ENCODE measurements at regions not wholly inside any gene's neighbourhood (a gene's known extent, or its start where the extent isn't known, plus 50 kb on each side); places are given as distances from the start of the nearest gene placed in this dataset.

GRCh38 chr4:132317923-132318322 lies 831.2 kb upstream of the PCDH10 start:
- H3K4me2 ChIP-seq (ENCODE audit: low read length), result no peak overlapping the region
- no peak for ATAC-seq
- no peaks in the 10 kb centered on the region for H3K4me1 ChIP-seq (ENCODE audit: control insufficient read depth in 1 of 2, insufficient read depth in 2 of 2, low read length in 2 of 2)
- TF ChIP-seq SRF (IDR thresholded peaks at IDR 0.05; ENCODE audit: low read depth) (no peak), POLR2AphosphoS5 (IDR thresholded peaks at IDR 0.05; ENCODE audit: low read depth, low read length) (no peak), CBX3 (IDR thresholded peaks at IDR 0.05; ENCODE audit: low read depth) (no peak), MAX (IDR thresholded peaks at IDR 0.05) (no peak), SIN3A (IDR thresholded peaks at IDR 0.05; ENCODE audit: low read depth) (no peak), POLR2A (IDR thresholded peaks at IDR 0.05; ENCODE audit: borderline replicate concordance, extremely low read depth, insufficient read depth, insufficient read length) (no peak), SP1 (IDR thresholded peaks at IDR 0.05; ENCODE audit: low read depth) (no peak)
- ChIA-PET CTCF (no interaction called here), POLR2A (no interaction called here), RAD21 (ENCODE audit: low non-redundant PET in 1 of 2, low total read pairs in 2 of 2, uncharacterized antibody in 2 of 2, unreplicated experiment in 2 of 2) (no interaction called here)
- no peaks in the 10 kb centered on the region for H3K36me3 ChIP-seq (ENCODE audit: control insufficient read depth in 1 of 2, insufficient read depth in 2 of 2, low read length in 2 of 2)
- H3K9me2 ChIP-seq (ENCODE audit: insufficient read depth), result no peaks in the 10 kb centered on the region
- no peak overlapping the region for H3K9ac ChIP-seq (ENCODE audit: low read length)
- BruUV-seq (replicated peaks), result no TSS peak
- H2AFZ ChIP-seq (ENCODE audit: low read depth, low read length, poor library complexity, severe bottlenecking), result no peak overlapping the region
- no peaks in the 10 kb centered on the region for H3K79me2 ChIP-seq (ENCODE audit: insufficient read depth, low read length)
- no peaks in the 10 kb centered on the region for H3K9me3 ChIP-seq (ENCODE audit: control insufficient read depth in 1 of 2, insufficient read depth in 1 of 2, low read depth in 1 of 2, low read length in 2 of 2)
- no peak overlapping the region for H3K27ac ChIP-seq (ENCODE audit: low read depth, low read length)
- no peaks in the 10 kb centered on the region for H4K20me1 ChIP-seq (ENCODE audit: insufficient read depth)
- H3K27me3 ChIP-seq (ENCODE audit: insufficient read depth, low read length), result no peaks in the 10 kb centered on the region
- no peak overlapping the region for H3K4me3 ChIP-seq (replicated peaks in 1 of 2; ENCODE audit: low read depth in 1 of 2, low read length in 2 of 2)
- intact Hi-C loops (cut with micrococcal nuclease), result no loop called here
- DNase-seq (ENCODE audit: low read depth, low spot score), result no peak

GRCh38 chr4:132328761-132329160 lies 820.3 kb upstream of the PCDH10 start:
- ChIA-PET POLR2A (no interaction called here), CTCF (no interaction called here), RAD21 (ENCODE audit: low non-redundant PET in 1 of 2, low total read pairs in 2 of 2, uncharacterized antibody in 2 of 2, unreplicated experiment in 2 of 2) (no interaction called here)
- no peaks in the 10 kb centered on the region for H3K79me2 ChIP-seq (ENCODE audit: insufficient read depth, low read length)
- no peak overlapping the region for H3K4me3 ChIP-seq (replicated peaks in 1 of 2; ENCODE audit: low read depth in 1 of 2, low read length in 2 of 2)
- no peaks in the 10 kb centered on the region for H3K9me2 ChIP-seq (ENCODE audit: insufficient read depth)
- H4K20me1 ChIP-seq (ENCODE audit: insufficient read depth), result no peaks in the 10 kb centered on the region
- no TSS peak for BruUV-seq (replicated peaks)
- no peaks in the 10 kb centered on the region for H3K4me1 ChIP-seq (ENCODE audit: control insufficient read depth in 1 of 2, insufficient read depth in 2 of 2, low read length in 2 of 2)
- H3K27ac ChIP-seq (ENCODE audit: low read depth, low read length), result no peak overlapping the region
- H3K4me2 ChIP-seq (ENCODE audit: low read length), result no peak overlapping the region
- H3K9ac ChIP-seq (ENCODE audit: low read length), result no peak overlapping the region
- no peaks in the 10 kb centered on the region for H3K36me3 ChIP-seq (ENCODE audit: control insufficient read depth in 1 of 2, insufficient read depth in 2 of 2, low read length in 2 of 2)
- H2AFZ ChIP-seq (ENCODE audit: low read depth, low read length, poor library complexity, severe bottlenecking), result peak overlapping the region; percentile 22
- intact Hi-C loops (cut with micrococcal nuclease), result no loop called here
- DNase-seq (ENCODE audit: low read depth, low spot score) (no peak), ATAC-seq (no peak)
- no peaks in the 10 kb centered on the region for H3K9me3 ChIP-seq (ENCODE audit: control insufficient read depth in 1 of 2, insufficient read depth in 1 of 2, low read depth in 1 of 2, low read length in 2 of 2)
- H3K27me3 ChIP-seq (ENCODE audit: insufficient read depth, low read length), result no peaks in the 10 kb centered on the region
- TF ChIP-seq EZH2phosphoT487 (IDR thresholded peaks at IDR 0.05; ENCODE audit: borderline replicate concordance) (no peak), MAX (IDR thresholded peaks at IDR 0.05) (no peak), EGR1 (IDR thresholded peaks at IDR 0.05; ENCODE audit: low read depth) (no peak), POLR2A (IDR thresholded peaks at IDR 0.05; ENCODE audit: borderline replicate concordance, extremely low read depth, insufficient read depth, insufficient read length) (no peak), POLR2AphosphoS5 (IDR thresholded peaks at IDR 0.05; ENCODE audit: low read depth, low read length) (no peak), ELF1 (IDR thresholded peaks at IDR 0.05; ENCODE audit: borderline replicate concordance, low read depth) (no peak), SIN3A (IDR thresholded peaks at IDR 0.05; ENCODE audit: low read depth) (no peak), CEBPB (IDR thresholded peaks at IDR 0.05; ENCODE audit: low read depth) (no peak), CTCF (IDR thresholded peaks at IDR 0.05 in 2 of 3, conservative IDR thresholded peaks at IDR 0.05 in 1 of 3; ENCODE audit: borderline replicate concordance in 1 of 3, insufficient read depth in 1 of 3, low read depth in 2 of 3, low read length in 2 of 3) (no peak)
- TF ChIP-seq, protein P1, sequence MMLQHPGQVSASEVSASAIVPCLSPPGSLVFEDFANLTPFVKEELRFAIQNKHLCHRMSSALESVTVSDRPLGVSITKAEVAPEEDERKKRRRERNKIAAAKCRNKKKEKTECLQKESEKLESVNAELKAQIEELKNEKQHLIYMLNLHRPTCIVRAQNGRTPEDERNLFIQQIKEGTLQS (IDR thresholded peaks at IDR 0.05), result no peak
